CD4-positive, CD25-positive, alpha-beta regulatory T cell (primary cell): ENCODE measurements at regions not wholly inside any gene's neighbourhood (a gene's known extent, or its start where the extent isn't known, plus 50 kb on each side); places are given as distances from the start of the nearest gene placed in this dataset.

ENCODE experiments used
- ATAC-seq, 2 donors: fragments of 150-1000 bp; cut with Tn5 transposase; one replicate each; pipeline ENCODE4 v1.10.0; 2021; ENCODE audit warnings: low read depth in 2 of 2, moderate number of reproducible peaks in 2 of 2, moderate library complexity in 1 of 2
- DNase-seq, 3 donors: peaks; one replicate each; pipeline versions ENCODE4 v3.0.0 to v3.0.0-alpha.2; 2012 to 2022; ENCODE audit warnings: mixed read lengths in 1 of 3
- H3K27ac ChIP-seq: one replicate; pipeline ENCODE4 v1.7.0; 2013; ENCODE audit warnings: mild to moderate bottlenecking, low read length; ENCODE audit not compliant: insufficient read depth, poor library complexity, severe bottlenecking
- H3K27me3 ChIP-seq: one replicate; pipeline ENCODE4 v1.7.0; 2013; ENCODE audit warnings: low read length; ENCODE audit not compliant: control insufficient read depth, insufficient read depth
- H3K36me3 ChIP-seq: one replicate; pipeline ENCODE4 v1.7.0; 2013; ENCODE audit warnings: mild to moderate bottlenecking, low read length, moderate library complexity; ENCODE audit not compliant: control insufficient read depth, insufficient read depth
- H3K4me1 ChIP-seq: 2 replicates; pipeline ENCODE4 v1.7.0; 2013; ENCODE audit warnings: mild to moderate bottlenecking, low read length; ENCODE audit not compliant: insufficient read depth, control insufficient read depth, poor library complexity, severe bottlenecking
- H3K4me3 ChIP-seq: one replicate; pipeline ENCODE4 v1.7.0; 2013; ENCODE audit warnings: low read depth, mild to moderate bottlenecking, low read length, moderate library complexity
- H3K9me3 ChIP-seq, 2 experiments: 1 replicate in 1 of 2; 2 replicates in 1 of 2; pipeline ENCODE4 v1.7.0; 2013; ENCODE audit warnings: low read length in 2 of 2, mild to moderate bottlenecking in 1 of 2, moderate library complexity in 1 of 2; ENCODE audit not compliant: control insufficient read depth in 2 of 2
- H3K27ac Mint-ChIP-seq, 3 donors: one replicate each; pipeline ENCODE4 v1.8.0; 2020 to 2022; ENCODE audit warnings: mild to moderate bottlenecking in 3 of 3, mixed read lengths in 3 of 3, moderate library complexity in 2 of 3
- H3K27me3 Mint-ChIP-seq: one replicate; pipeline ENCODE4 v1.8.0; 2022; ENCODE audit warnings: mild to moderate bottlenecking, mixed read lengths
- H3K36me3 Mint-ChIP-seq: one replicate; pipeline ENCODE4 v1.8.0; 2020; ENCODE audit warnings: mixed read lengths
- H3K4me1 Mint-ChIP-seq, 4 donors: one replicate each; pipeline ENCODE4 v1.8.0; 2020 to 2022; ENCODE audit warnings: mixed read lengths in 4 of 4, mild to moderate bottlenecking in 1 of 4
- H3K4me3 Mint-ChIP-seq, 4 donors: one replicate each; pipeline ENCODE4 v1.8.0; 2020 to 2022; ENCODE audit warnings: mild to moderate bottlenecking in 4 of 4, mixed read lengths in 4 of 4, moderate library complexity in 3 of 4
- H3K9me3 Mint-ChIP-seq, 7 donors: one replicate each; pipeline ENCODE4 v1.8.0; 2020 to 2022; ENCODE audit warnings: mixed read lengths in 7 of 7, mild to moderate bottlenecking in 3 of 7, moderate library complexity in 2 of 7

DNA sequence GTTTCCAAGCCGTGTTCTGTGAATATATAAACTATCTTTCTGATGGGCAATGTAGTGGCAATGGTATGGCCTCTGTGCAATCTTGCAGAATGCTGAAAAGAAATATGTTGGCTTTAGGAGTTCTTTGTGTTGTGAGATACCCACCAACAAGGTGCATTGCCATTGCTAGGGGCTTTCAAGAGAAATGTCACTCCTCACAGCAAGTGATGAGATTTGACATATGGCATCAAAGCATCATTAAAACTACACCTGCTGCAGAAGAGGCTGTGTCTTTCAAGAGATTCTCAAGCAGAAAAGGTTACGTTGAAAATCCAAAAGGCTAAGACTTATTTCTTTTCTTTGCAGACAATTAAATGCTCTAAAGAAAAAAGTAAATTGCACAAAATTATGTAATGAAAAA lies 1110.8 kb downstream of the CBLN2 start:
- H3K27me3 ChIP-seq, result no peaks in the 10 kb centered on the region
- no peaks in the 10 kb centered on the region for H3K9me3 ChIP-seq
- H3K27ac ChIP-seq, result no peak overlapping the region
- ATAC-seq, result no peak
- no peaks in the 10 kb centered on the region for H3K36me3 ChIP-seq
- H3K4me1 ChIP-seq, result no peaks in the 10 kb centered on the region
- H3K9me3 Mint-ChIP-seq, result peaks cover 0 to 3% (median 0%) of the 10 kb centered on the region in 7 donors
- H3K27me3 Mint-ChIP-seq, result no peaks in the 10 kb centered on the region
- no peaks in the 10 kb centered on the region for H3K36me3 Mint-ChIP-seq
- no peak overlapping the region for H3K4me3 Mint-ChIP-seq
- no peak overlapping the region for H3K4me3 ChIP-seq
- peaks cover 0 to 2% (median 0%) of the 10 kb centered on the region in 4 donors for H3K4me1 Mint-ChIP-seq
- no peak for DNase-seq
- H3K27ac Mint-ChIP-seq, result no peak overlapping the region

DNA sequence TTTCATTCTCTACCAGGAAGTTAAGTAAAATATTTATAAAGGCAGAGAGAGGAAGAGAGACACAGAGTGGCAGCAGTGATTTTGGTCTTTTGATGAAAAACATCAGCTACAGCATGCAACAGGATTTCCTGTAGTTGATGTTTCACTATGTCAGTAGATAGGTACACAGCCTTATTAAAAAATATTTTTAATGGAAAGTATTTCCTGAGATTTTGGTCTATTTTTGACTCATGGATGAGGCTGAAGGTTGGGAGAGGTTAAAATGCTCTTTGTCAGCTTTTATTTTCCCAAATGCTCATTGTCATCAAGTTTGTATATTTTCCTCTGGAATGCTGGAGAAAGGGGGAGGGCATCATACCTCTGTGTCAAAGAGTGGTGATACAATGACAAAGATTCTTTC lies 1112.5 kb downstream of the CBLN2 start:
- Mint-ChIP-seq H3K4me1 (peaks cover 0 to 2% (median 0%) of the 10 kb centered on the region in 4 donors), H3K9me3 (peaks cover 0 to 3% (median 0%) of the 10 kb centered on the region in 7 donors), H3K36me3 (no peaks in the 10 kb centered on the region), H3K4me3 (no peak overlapping the region), H3K27me3 (no peaks in the 10 kb centered on the region), H3K27ac (no peak overlapping the region)
- Histone ChIP-seq H3K4me1 (no peaks in the 10 kb centered on the region), H3K36me3 (no peaks in the 10 kb centered on the region), H3K4me3 (no peak overlapping the region), H3K27me3 (no peaks in the 10 kb centered on the region), H3K27ac (no peak overlapping the region), H3K9me3 (no peaks in the 10 kb centered on the region)
- DNase-seq, result no peak
- no peak for ATAC-seq

DNA sequence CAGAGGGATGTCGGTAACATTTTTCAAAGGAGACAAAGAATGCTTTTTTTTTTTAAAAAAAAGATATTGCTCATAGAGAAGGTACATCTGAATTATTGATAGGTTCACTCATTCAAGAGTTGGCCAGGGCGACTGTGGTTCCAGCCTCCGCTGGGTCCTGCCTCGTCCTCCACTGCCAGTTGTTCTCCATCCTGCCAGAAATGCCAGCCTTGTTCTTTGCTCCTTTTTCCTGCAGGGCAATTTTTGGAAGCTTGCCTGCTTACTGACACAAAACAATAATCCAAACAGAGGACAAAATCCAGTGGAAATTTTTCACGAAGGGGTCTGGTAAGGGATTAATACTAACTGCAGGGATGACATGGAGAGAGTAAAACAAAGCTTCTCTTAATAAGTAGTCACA lies 1113.0 kb downstream of the CBLN2 start:
- Mint-ChIP-seq H3K27me3 (no peaks in the 10 kb centered on the region), H3K4me3 (no peak overlapping the region), H3K4me1 (peaks cover 0 to 2% (median 0%) of the 10 kb centered on the region in 4 donors), H3K36me3 (no peaks in the 10 kb centered on the region), H3K27ac (no peak overlapping the region), H3K9me3 (peaks cover 0 to 3% (median 0%) of the 10 kb centered on the region in 7 donors)
- no peak overlapping the region for H3K27ac ChIP-seq
- H3K9me3 ChIP-seq, result no peaks in the 10 kb centered on the region
- no peak for DNase-seq
- no peak for ATAC-seq
- no peaks in the 10 kb centered on the region for H3K4me1 ChIP-seq
- H3K4me3 ChIP-seq, result no peak overlapping the region
- no peaks in the 10 kb centered on the region for H3K36me3 ChIP-seq
- H3K27me3 ChIP-seq, result no peaks in the 10 kb centered on the region

DNA sequence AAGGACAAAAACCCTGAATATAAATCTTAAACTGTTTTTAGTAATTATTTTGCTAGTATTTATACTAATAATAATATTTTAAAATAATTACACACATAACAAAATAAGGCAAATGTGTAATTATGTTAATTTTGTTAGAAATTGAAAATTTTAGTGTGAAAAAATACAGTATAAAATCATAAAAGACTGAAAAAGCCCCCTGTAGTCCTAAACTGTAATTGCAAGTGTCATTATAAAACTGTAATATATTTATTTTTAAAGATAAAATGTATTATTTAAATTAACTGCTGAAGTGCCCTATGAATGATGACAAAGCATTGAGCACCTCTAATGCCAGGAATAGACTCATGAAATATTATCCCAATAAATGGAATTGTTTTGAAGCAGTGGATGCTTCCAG lies 1117.7 kb downstream of the CBLN2 start:
- Mint-ChIP-seq H3K27ac (no peak overlapping the region), H3K9me3 (peaks cover 0 to 8% (median 0%) of the 10 kb centered on the region in 7 donors), H3K36me3 (no peaks in the 10 kb centered on the region), H3K4me1 (peaks cover 0 to 2% (median 0%) of the 10 kb centered on the region in 4 donors), H3K27me3 (no peaks in the 10 kb centered on the region), H3K4me3 (no peak overlapping the region)
- H3K36me3 ChIP-seq, result no peaks in the 10 kb centered on the region
- DNase-seq, result no peak
- no peak overlapping the region for H3K4me3 ChIP-seq
- no peak for ATAC-seq
- no peak overlapping the region for H3K27ac ChIP-seq
- no peaks in the 10 kb centered on the region for H3K9me3 ChIP-seq
- no peaks in the 10 kb centered on the region for H3K27me3 ChIP-seq
- no peaks in the 10 kb centered on the region for H3K4me1 ChIP-seq

DNA sequence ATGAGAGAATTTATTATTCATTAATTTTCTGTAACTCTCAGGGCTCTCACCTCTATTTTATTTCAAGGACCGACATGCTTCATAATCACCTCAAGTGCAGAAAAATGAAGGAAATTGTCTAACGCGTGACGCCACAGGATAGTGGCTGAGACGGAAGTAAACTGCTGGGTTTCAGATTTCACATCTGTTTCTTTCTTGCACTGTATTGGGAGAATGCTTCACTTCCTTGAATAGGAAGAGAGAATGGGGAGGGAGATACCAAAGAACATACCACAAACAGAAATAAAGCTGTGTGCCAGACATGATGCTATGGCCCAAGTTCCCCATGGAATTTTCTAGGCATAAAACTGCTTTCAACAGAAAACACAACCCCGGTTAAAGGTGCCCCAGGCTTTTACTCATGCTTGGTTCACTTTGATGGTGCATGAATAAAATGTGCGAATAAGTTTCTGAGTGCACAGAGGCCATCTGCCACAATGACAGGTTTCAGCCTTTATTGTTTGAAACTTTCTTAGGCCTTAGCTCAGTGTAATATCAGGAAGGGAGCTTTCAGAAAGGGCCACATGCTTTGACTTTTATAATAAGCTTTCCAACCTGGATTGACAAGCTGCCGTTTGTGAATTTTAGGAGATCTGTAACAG lies 1116.4 kb downstream of the SOCS6 start:
- Histone ChIP-seq H3K27ac (no peak overlapping the region), H3K36me3 (no peaks in the 10 kb centered on the region), H3K4me3 (no peak overlapping the region), H3K27me3 (no peaks in the 10 kb centered on the region), H3K9me3 (no peaks in the 10 kb centered on the region), H3K4me1 (no peaks in the 10 kb centered on the region)
- Mint-ChIP-seq H3K4me1 (no peaks in the 10 kb centered on the region), H3K27ac (no peak overlapping the region), H3K36me3 (no peaks in the 10 kb centered on the region), H3K4me3 (no peak overlapping the region), H3K9me3 (peaks cover 0 to 5% (median 0%) of the 10 kb centered on the region in 7 donors), H3K27me3 (no peaks in the 10 kb centered on the region)
- DNase-seq, result no peak
- ATAC-seq, result no peak

DNA sequence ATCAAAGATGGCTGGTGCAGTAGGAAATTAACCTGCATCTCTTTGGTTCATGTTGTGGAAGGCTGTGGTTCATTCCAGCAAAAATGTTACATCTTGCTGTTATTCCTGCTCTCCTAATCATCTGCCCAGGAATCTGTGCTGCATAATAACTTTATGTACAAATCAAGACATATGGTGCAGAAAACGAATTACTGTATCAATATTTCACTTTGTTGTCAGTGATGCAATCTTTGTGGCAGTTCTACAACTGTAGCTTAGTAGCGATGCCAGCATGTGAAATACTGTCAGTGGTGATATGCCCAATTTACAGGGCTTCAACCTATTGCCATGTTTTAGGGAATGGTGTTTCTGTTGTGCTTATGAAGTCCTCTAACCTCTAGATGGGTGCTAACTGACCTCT lies 1114.7 kb downstream of the SOCS6 start:
- Mint-ChIP-seq H3K27me3 (no peaks in the 10 kb centered on the region), H3K4me3 (no peak overlapping the region), H3K36me3 (no peaks in the 10 kb centered on the region), H3K4me1 (no peaks in the 10 kb centered on the region), H3K9me3 (no peaks in the 10 kb centered on the region), H3K27ac (no peak overlapping the region)
- H3K9me3 ChIP-seq, result no peaks in the 10 kb centered on the region
- no peak overlapping the region for H3K4me3 ChIP-seq
- ATAC-seq (no peak), DNase-seq (no peak)
- no peaks in the 10 kb centered on the region for H3K4me1 ChIP-seq
- no peaks in the 10 kb centered on the region for H3K36me3 ChIP-seq
- no peak overlapping the region for H3K27ac ChIP-seq
- H3K27me3 ChIP-seq, result no peaks in the 10 kb centered on the region

DNA sequence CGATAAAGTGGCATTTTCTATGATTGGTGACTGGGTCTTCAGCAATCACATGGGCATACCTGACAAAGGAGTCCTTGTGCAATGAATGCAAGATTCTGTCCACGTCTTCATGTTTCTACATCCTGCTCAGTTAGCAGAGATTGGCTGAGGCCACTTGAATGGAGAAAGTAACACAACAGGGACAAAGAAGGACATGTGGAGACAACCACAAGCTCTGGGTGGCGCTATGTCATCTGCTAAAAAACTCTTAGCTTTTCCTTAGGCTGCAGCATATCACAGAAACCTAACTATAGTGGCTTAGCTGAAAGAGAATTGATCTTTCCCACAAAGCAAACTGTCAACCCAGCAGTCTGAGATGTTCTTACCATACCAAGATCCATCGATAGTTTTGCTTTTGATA lies 1109.7 kb downstream of the SOCS6 start:
- no peak overlapping the region for H3K27ac Mint-ChIP-seq
- H3K9me3 ChIP-seq, result no peaks in the 10 kb centered on the region
- DNase-seq (peak in 1 of 3 donors; percentile 2), ATAC-seq (no peak)
- no peak overlapping the region for H3K27ac ChIP-seq
- no peaks in the 10 kb centered on the region for H3K27me3 Mint-ChIP-seq
- no peaks in the 10 kb centered on the region for H3K4me1 Mint-ChIP-seq
- no peaks in the 10 kb centered on the region for H3K4me1 ChIP-seq
- no peaks in the 10 kb centered on the region for H3K36me3 ChIP-seq
- peaks cover 0 to 1% (median 0%) of the 10 kb centered on the region in 7 donors for H3K9me3 Mint-ChIP-seq
- H3K4me3 ChIP-seq, result no peak overlapping the region
- H3K27me3 ChIP-seq, result no peaks in the 10 kb centered on the region
- H3K36me3 Mint-ChIP-seq, result no peaks in the 10 kb centered on the region
- H3K4me3 Mint-ChIP-seq, result no peak overlapping the region

DNA sequence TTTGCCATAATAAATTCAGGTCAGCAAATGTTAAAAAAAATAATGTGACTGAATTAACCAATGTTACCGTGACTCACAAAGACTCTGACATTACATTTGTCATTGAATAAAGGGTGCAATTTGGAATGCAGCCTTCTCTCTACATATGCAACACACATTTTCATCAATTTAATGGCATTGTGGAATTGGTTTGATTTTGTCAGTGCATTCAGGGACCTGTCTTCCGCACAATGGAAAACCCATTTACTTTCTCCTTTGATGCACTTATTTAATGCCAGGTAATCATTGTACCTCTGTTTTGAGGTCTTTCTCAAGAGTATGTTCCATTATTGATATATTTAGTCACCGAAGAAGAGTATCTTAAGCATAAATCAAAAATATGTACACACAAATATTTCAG lies 1099.3 kb downstream of the SOCS6 start:
- Mint-ChIP-seq H3K27ac (no peak overlapping the region), H3K4me3 (no peak overlapping the region), H3K9me3 (peaks cover 0 to 2% (median 0%) of the 10 kb centered on the region in 7 donors), H3K36me3 (no peaks in the 10 kb centered on the region), H3K27me3 (no peaks in the 10 kb centered on the region), H3K4me1 (no peaks in the 10 kb centered on the region)
- no peaks in the 10 kb centered on the region for H3K27me3 ChIP-seq
- H3K27ac ChIP-seq, result no peak overlapping the region
- ATAC-seq (no peak), DNase-seq (no peak)
- H3K4me3 ChIP-seq, result no peak overlapping the region
- no peaks in the 10 kb centered on the region for H3K4me1 ChIP-seq
- no peaks in the 10 kb centered on the region for H3K9me3 ChIP-seq
- H3K36me3 ChIP-seq, result no peaks in the 10 kb centered on the region
